B cell (primary cell): ENCODE measurements at regions not wholly inside any gene's neighbourhood (a gene's known extent, or its start where the extent isn't known, plus 50 kb on each side); places are given as distances from the start of the nearest gene placed in this dataset.

Experiments used
- EZH2 ChIP-seq: IDR thresholded peaks from 2 replicates; pipeline ENCODE4 v1.6.1; 2012; ENCODE audit warnings: borderline replicate concordance, low read depth, mild to moderate bottlenecking, moderate library complexity, low read length; ENCODE audit not compliant: insufficient read depth, poor library complexity, severe bottlenecking
- TF ChIP-seq, protein P1 (sequence below): fragments of 200-600 bp; IDR thresholded peaks from one replicate; pipeline ENCODE4 v1.8.0; 2022; ENCODE audit warnings: antibody characterized with exemption, mild to moderate bottlenecking

- TF ChIP-seq, protein P1, sequence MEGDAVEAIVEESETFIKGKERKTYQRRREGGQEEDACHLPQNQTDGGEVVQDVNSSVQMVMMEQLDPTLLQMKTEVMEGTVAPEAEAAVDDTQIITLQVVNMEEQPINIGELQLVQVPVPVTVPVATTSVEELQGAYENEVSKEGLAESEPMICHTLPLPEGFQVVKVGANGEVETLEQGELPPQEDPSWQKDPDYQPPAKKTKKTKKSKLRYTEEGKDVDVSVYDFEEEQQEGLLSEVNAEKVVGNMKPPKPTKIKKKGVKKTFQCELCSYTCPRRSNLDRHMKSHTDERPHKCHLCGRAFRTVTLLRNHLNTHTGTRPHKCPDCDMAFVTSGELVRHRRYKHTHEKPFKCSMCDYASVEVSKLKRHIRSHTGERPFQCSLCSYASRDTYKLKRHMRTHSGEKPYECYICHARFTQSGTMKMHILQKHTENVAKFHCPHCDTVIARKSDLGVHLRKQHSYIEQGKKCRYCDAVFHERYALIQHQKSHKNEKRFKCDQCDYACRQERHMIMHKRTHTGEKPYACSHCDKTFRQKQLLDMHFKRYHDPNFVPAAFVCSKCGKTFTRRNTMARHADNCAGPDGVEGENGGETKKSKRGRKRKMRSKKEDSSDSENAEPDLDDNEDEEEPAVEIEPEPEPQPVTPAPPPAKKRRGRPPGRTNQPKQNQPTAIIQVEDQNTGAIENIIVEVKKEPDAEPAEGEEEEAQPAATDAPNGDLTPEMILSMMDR, result no peak
- TF ChIP-seq EZH2, result no peak
Measured at GRCh38 chr3:80997622-80998021, 763.8 kb downstream of the GBE1 start.
